Thyroid gland (tissue), 4 donors: ENCODE measurements at regions not wholly inside any gene's neighbourhood (a gene's known extent, or its start where the extent isn't known, plus 50 kb on each side); places are given as distances from the start of the nearest gene placed in this dataset.

Source experiments
- DNase-seq, 2 donors: peaks; one replicate each; pipeline ENCODE4 v3.0.0-alpha.2; 2019
- H3K27ac ChIP-seq, 3 donors: fragments of 200-600 bp; sonication (generic); 1 replicate in 2 of 3; 2 replicates in 1 of 3; pipeline ENCODE4 v1.5.1; 2016 to 2019; ENCODE audit warnings: mild to moderate bottlenecking in 1 of 3, moderate library complexity in 1 of 3
- H3K27me3 ChIP-seq: fragments of 200-600 bp; sonication (generic); one replicate; pipeline ENCODE4 v1.5.1; 2019
- H3K36me3 ChIP-seq, 2 donors: fragments of 200-600 bp; sonication (generic); one replicate each; pipeline ENCODE4 v1.5.1; 2016 to 2019
- H3K4me1 ChIP-seq, 2 donors: fragments of 200-600 bp; sonication (generic); one replicate each; pipeline ENCODE4 v1.5.1; 2017 to 2019
- H3K4me3 ChIP-seq, 3 donors: fragments of 200-600 bp; sonication (generic); replicated peaks in 1 of 3; 1 replicate in 2 of 3; 2 replicates in 1 of 3; pipeline ENCODE4 v1.5.1; 2016; ENCODE audit warnings: mild to moderate bottlenecking in 1 of 3
- H3K9me3 ChIP-seq: fragments of 200-600 bp; sonication (generic); one replicate; pipeline ENCODE4 v1.5.1; 2017
- POLR2A ChIP-seq, 2 donors: fragments of 450-650 bp; IDR thresholded peaks; one replicate each; pipeline ENCODE4 v1.6.1; 2017; ENCODE audit warnings: antibody characterized with exemption in 2 of 2, mild to moderate bottlenecking in 2 of 2, moderate library complexity in 1 of 2
- WGBS, 2 donors: methylation state at CpG; one replicate each; pipeline ENCODE4 v1.1.5; 2017; 5-methylcytosine and 5-hydroxymethylcytosine counted together
- intact Hi-C: fragments of 100-400 bp; cut with DNase I; formaldehyde crosslinking; loops from one replicate; pipeline ENCODE4 v1.15.1; 2023
- TF ChIP-seq, protein P1 (sequence below), 6 experiments: fragments of 200-600 bp in 3 of 6; fragments of 450-650 bp in 3 of 6; sonication (generic) in 3 of 6; IDR thresholded peaks; one replicate each; pipeline ENCODE4 v1.5.1; 2016 to 2019; ENCODE audit warnings: antibody characterized with exemption in 6 of 6, mild to moderate bottlenecking in 2 of 6, inconsistent platforms in 1 of 6, moderate library complexity in 1 of 6

- intact Hi-C loops = no loop called here
- H3K27me3 ChIP-seq = no peaks in the 10 kb centered on the region
- H3K4me3 ChIP-seq = no peak overlapping the region
- no peaks in the 10 kb centered on the region for H3K36me3 ChIP-seq
- H3K9me3 ChIP-seq = no peaks in the 10 kb centered on the region
- DNase-seq = no peak
- H3K4me1 ChIP-seq = no peaks in the 10 kb centered on the region
- H3K27ac ChIP-seq = no peak overlapping the region
- TF ChIP-seq, protein P1, sequence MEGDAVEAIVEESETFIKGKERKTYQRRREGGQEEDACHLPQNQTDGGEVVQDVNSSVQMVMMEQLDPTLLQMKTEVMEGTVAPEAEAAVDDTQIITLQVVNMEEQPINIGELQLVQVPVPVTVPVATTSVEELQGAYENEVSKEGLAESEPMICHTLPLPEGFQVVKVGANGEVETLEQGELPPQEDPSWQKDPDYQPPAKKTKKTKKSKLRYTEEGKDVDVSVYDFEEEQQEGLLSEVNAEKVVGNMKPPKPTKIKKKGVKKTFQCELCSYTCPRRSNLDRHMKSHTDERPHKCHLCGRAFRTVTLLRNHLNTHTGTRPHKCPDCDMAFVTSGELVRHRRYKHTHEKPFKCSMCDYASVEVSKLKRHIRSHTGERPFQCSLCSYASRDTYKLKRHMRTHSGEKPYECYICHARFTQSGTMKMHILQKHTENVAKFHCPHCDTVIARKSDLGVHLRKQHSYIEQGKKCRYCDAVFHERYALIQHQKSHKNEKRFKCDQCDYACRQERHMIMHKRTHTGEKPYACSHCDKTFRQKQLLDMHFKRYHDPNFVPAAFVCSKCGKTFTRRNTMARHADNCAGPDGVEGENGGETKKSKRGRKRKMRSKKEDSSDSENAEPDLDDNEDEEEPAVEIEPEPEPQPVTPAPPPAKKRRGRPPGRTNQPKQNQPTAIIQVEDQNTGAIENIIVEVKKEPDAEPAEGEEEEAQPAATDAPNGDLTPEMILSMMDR (IDR thresholded peaks at IDR 0.05) = no peak
- no peak for TF ChIP-seq POLR2A (IDR thresholded peaks at IDR 0.05)
Observed at GRCh38 chr10:64444163-64444562, 923.0 kb downstream of the REEP3 start.

DNA sequence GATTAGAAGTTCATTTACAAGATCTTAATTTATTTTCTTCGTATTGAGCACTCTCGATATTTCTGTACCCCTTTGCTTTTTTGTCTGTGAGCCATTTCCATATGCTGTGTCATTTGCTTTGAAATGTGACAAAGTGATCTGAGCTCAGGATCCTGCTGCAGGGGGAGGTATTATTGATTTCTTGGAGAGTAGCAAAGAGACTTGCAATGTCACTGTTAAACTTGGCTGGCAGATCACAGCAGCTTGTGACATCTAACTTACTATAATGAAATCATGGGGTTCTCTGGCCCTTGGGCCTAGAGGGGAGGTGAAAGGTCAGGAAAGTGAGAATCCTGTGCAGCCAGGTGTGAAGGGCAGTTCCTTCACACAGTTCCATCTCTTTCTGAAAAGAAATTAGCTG, 923.4 kb downstream of the REEP3 start:
- no peaks in the 10 kb centered on the region for H3K27me3 ChIP-seq
- intact Hi-C loops = no loop called here
- 93 to 95% methylated on average over 2 of the region's 2 CpGs for WGBS, 2 donors
- no peaks in the 10 kb centered on the region for H3K9me3 ChIP-seq
- H3K27ac ChIP-seq = no peak overlapping the region
- no peak overlapping the region for H3K4me3 ChIP-seq
- no peaks in the 10 kb centered on the region for H3K4me1 ChIP-seq
- no peaks in the 10 kb centered on the region for H3K36me3 ChIP-seq
- no peak for TF ChIP-seq POLR2A (IDR thresholded peaks at IDR 0.05)
- TF ChIP-seq, protein P1 (IDR thresholded peaks at IDR 0.05) = no peak
- DNase-seq = no peak

DNA sequence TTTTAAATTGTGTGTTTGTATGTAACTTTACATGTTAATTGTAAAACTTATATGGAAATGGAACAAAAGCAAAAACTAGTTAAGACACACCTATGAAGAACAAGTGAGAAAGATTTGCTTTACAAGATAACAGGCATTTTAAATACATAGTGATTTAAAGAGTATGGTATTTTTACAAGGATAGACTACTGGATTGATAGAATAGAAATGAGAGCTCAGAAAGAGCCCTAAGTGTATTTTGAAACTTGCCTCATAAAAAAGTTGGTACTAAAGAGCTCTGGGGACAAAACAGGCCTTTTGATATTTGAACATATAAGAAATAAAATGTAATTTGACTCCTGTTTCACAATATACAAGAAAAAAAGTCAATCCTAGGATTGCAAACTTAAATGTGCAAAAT, 928.4 kb downstream of the REEP3 start:
- DNase-seq = no peak
- intact Hi-C loops = no loop called here
- no peak for TF ChIP-seq POLR2A (IDR thresholded peaks at IDR 0.05)
- TF ChIP-seq, protein P1 (IDR thresholded peaks at IDR 0.05) = no peak
- H3K9me3 ChIP-seq = no peaks in the 10 kb centered on the region
- no peaks in the 10 kb centered on the region for H3K4me1 ChIP-seq
- H3K36me3 ChIP-seq = no peaks in the 10 kb centered on the region
- no peak overlapping the region for H3K4me3 ChIP-seq
- H3K27me3 ChIP-seq = no peaks in the 10 kb centered on the region
- H3K27ac ChIP-seq = no peak overlapping the region

DNA sequence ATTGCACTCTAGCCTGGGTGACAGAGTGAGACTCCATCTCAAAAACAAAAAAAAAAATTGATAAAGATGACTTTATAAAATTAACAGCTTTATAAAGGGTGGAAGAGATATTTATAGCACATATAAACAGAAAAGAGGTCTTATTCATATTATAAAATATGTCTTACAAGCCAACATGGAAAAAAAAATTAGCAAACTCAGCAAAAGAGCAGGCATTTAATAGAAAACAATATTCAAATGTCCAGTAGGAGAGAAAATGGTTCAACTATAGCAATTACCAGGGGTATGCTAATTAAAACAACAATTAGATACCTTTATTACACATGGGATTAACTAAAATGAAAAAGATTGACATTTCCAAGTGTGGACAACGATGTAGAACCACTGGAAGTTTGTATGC, 929.1 kb downstream of the REEP3 start:
- Histone ChIP-seq H3K27ac (no peak overlapping the region), H3K4me3 (no peak overlapping the region), H3K36me3 (no peaks in the 10 kb centered on the region), H3K27me3 (no peaks in the 10 kb centered on the region), H3K9me3 (no peaks in the 10 kb centered on the region), H3K4me1 (no peaks in the 10 kb centered on the region)
- 78 to 81% methylated on average over 1 of the region's 1 CpG for WGBS, 2 donors
- DNase-seq = no peak
- TF ChIP-seq, protein P1 (IDR thresholded peaks at IDR 0.05) = no peak
- TF ChIP-seq POLR2A (IDR thresholded peaks at IDR 0.05) = no peak
- intact Hi-C loops = no loop called here

GRCh38 chr10:64454962-64455361, 933.8 kb downstream of the REEP3 start:
- intact Hi-C loops = no loop called here
- 91 to 100% methylated on average over 1 of the region's 1 CpG for WGBS, 2 donors
- no peak overlapping the region for H3K4me3 ChIP-seq
- TF ChIP-seq, protein P1 (IDR thresholded peaks at IDR 0.05) = no peak
- no peak for TF ChIP-seq POLR2A (IDR thresholded peaks at IDR 0.05)
- H3K4me1 ChIP-seq = no peaks in the 10 kb centered on the region
- H3K27me3 ChIP-seq = no peaks in the 10 kb centered on the region
- H3K27ac ChIP-seq = no peak overlapping the region
- DNase-seq = no peak
- H3K9me3 ChIP-seq = no peaks in the 10 kb centered on the region
- H3K36me3 ChIP-seq = no peaks in the 10 kb centered on the region
